Sigmoid colon (tissue), 3 donors: ENCODE measurements at regions not wholly inside any gene's neighbourhood (a gene's known extent, or its start where the extent isn't known, plus 50 kb on each side); places are given as distances from the start of the nearest gene placed in this dataset.

Experiments
- CTCF ChIP-seq, 4 experiments: fragments of 450-650 bp in 3 of 4; fragments of 200-600 bp in 1 of 4; IDR thresholded peaks; one replicate each; pipeline ENCODE4 v1.5.1; 2016 to 2019; ENCODE audit warnings: antibody characterized with exemption in 4 of 4, mild to moderate bottlenecking in 3 of 4, moderate library complexity in 2 of 4
- POLR2A ChIP-seq, 2 donors: fragments of 450-650 bp; IDR thresholded peaks; one replicate each; pipeline ENCODE4 v1.6.1; 2016; ENCODE audit warnings: antibody characterized with exemption in 2 of 2, mild to moderate bottlenecking in 2 of 2, moderate library complexity in 2 of 2

GRCh38 chr6:67653561-67653960, 981.5 kb upstream of the ADGRB3 start:
- TF ChIP-seq CTCF (IDR thresholded peaks at IDR 0.05) (no peak), POLR2A (IDR thresholded peaks at IDR 0.05) (no peak)
